CD14-positive monocyte (primary cell): ENCODE measurements at regions not wholly inside any gene's neighbourhood (a gene's known extent, or its start where the extent isn't known, plus 50 kb on each side); places are given as distances from the start of the nearest gene placed in this dataset.

Experiments
- DNase-seq, 3 donors: peaks; one replicate each; pipeline ENCODE4 v3.0.0-alpha.2; 2011 to 2022
- H2AFZ ChIP-seq: 2 replicates; pipeline ENCODE4 v1.6.0; 2012; ENCODE audit warnings: mild to moderate bottlenecking, low read depth, low read length, inconsistent platforms; ENCODE audit not compliant: insufficient read depth, poor library complexity, severe bottlenecking
- H3K27ac ChIP-seq, 2 donors: 1 replicate in 1 of 2; 2 replicates in 1 of 2; pipeline ENCODE4 v1.5.1; 2012 to 2013; ENCODE audit warnings: low read length in 2 of 2, control low read depth in 1 of 2, inconsistent platforms in 1 of 2, low read depth in 1 of 2, mild to moderate bottlenecking in 1 of 2
- H3K27me3 ChIP-seq, 2 donors: one replicate each; pipeline versions ENCODE4 v1.6.0 to v1.6.1; 2011 to 2013; ENCODE audit warnings: low read length in 2 of 2; ENCODE audit not compliant: control insufficient read depth in 2 of 2, insufficient read depth in 2 of 2
- H3K36me3 ChIP-seq, 2 donors: replicated peaks in 1 of 2; 1 replicate in 1 of 2; 2 replicates in 1 of 2; pipeline versions ENCODE4 v1.5.1 to v1.6.1; 2012 to 2013; ENCODE audit warnings: low read length in 2 of 2, control low read depth in 1 of 2, inconsistent platforms in 1 of 2, mild to moderate bottlenecking in 1 of 2; ENCODE audit not compliant: insufficient read depth in 2 of 2, control insufficient read depth in 1 of 2
- H3K4me1 ChIP-seq, 2 donors: 1 replicate in 1 of 2; 2 replicates in 1 of 2; pipeline versions ENCODE4 v1.5.1 to v1.6.1; 2012 to 2013; ENCODE audit warnings: low read length in 2 of 2, control low read depth in 1 of 2, inconsistent platforms in 1 of 2, mild to moderate bottlenecking in 1 of 2, moderate library complexity in 1 of 2; ENCODE audit not compliant: insufficient read depth in 2 of 2, control insufficient read depth in 1 of 2
- H3K4me2 ChIP-seq: replicated peaks from 2 replicates; pipeline ENCODE3; 2012; ENCODE audit warnings: low read length, moderate library complexity, mild to moderate bottlenecking; ENCODE audit not compliant: poor library complexity, severe bottlenecking; ENCODE audit errors: extremely low read depth
- H3K4me3 ChIP-seq, 3 experiments: fragments of 200-600 bp in 1 of 3; sonication (generic) in 1 of 3; replicated peaks in 1 of 3; 1 replicate in 2 of 3; 2 replicates in 1 of 3; pipeline ENCODE4 v1.5.1; 2011 to 2013; ENCODE audit warnings: low read length in 3 of 3, mild to moderate bottlenecking in 3 of 3, control low read depth in 2 of 3, low read depth in 2 of 3, inconsistent platforms in 1 of 3, moderate library complexity in 1 of 3
- H3K79me2 ChIP-seq: 2 replicates; pipeline ENCODE4 v1.6.0; 2012; ENCODE audit warnings: mild to moderate bottlenecking, control low read depth, inconsistent platforms, low read length, moderate library complexity; ENCODE audit not compliant: insufficient read depth
- H3K9ac ChIP-seq: 2 replicates; pipeline ENCODE4 v1.6.0; 2017; ENCODE audit warnings: low read length, mild to moderate bottlenecking; ENCODE audit not compliant: insufficient read depth, poor library complexity, severe bottlenecking
- H3K9me3 ChIP-seq, 2 donors: replicated peaks in 1 of 2; 1 replicate in 1 of 2; 2 replicates in 1 of 2; pipeline versions ENCODE4 v1.5.1 to v1.6.1; 2012 to 2013; ENCODE audit warnings: low read length in 2 of 2, control low read depth in 1 of 2; ENCODE audit not compliant: control insufficient read depth in 1 of 2, insufficient read depth in 1 of 2
- H4K20me1 ChIP-seq: 2 replicates; pipeline ENCODE4 v1.6.0; 2012; ENCODE audit warnings: mild to moderate bottlenecking, low read length, control low read depth, moderate library complexity; ENCODE audit not compliant: insufficient read depth
- H3K27ac Mint-ChIP-seq, 7 donors: one replicate each; pipeline ENCODE4 v1.8.0; 2020; ENCODE audit warnings: mild to moderate bottlenecking in 7 of 7, mixed read lengths in 7 of 7, moderate library complexity in 6 of 7, inconsistent platforms in 2 of 7
- H3K27me3 Mint-ChIP-seq, 3 donors: one replicate each; pipeline ENCODE4 v1.8.0; 2021 to 2022; ENCODE audit warnings: low read depth in 3 of 3, mild to moderate bottlenecking in 3 of 3, mixed read lengths in 3 of 3, moderate library complexity in 3 of 3, inconsistent platforms in 1 of 3
- H3K36me3 Mint-ChIP-seq, 2 donors: one replicate each; pipeline ENCODE4 v1.8.0; 2020; ENCODE audit warnings: mixed read lengths in 2 of 2, inconsistent platforms in 1 of 2, mild to moderate bottlenecking in 1 of 2
- H3K4me1 Mint-ChIP-seq: one replicate; pipeline ENCODE4 v1.8.0; 2020; ENCODE audit warnings: mild to moderate bottlenecking, mixed read lengths
- H3K4me3 Mint-ChIP-seq, 2 donors: one replicate each; pipeline ENCODE4 v1.8.0; 2020; ENCODE audit warnings: mild to moderate bottlenecking in 2 of 2, mixed read lengths in 2 of 2, moderate library complexity in 1 of 2
- H3K9me3 Mint-ChIP-seq, 7 donors: one replicate each; pipeline ENCODE4 v1.8.0; 2020 to 2022; ENCODE audit warnings: mixed read lengths in 7 of 7, mild to moderate bottlenecking in 6 of 7, moderate library complexity in 6 of 7, inconsistent platforms in 2 of 7
- WGBS: methylation state at CpG from one replicate; pipeline ENCODE4 v1.1.5; 2013; ENCODE audit warnings: missing lambda C conversion rate; ENCODE audit not compliant: insufficient coverage; 5-methylcytosine and 5-hydroxymethylcytosine counted together
- intact Hi-C, 2 donors: fragments of 100-400 bp; cut with micrococcal nuclease; formaldehyde crosslinking; loops; one replicate each; pipeline versions ENCODE4 v1.15.0 to v1.15.1; 2023
- TF ChIP-seq, protein P1 (sequence below): fragments of 200-600 bp; IDR thresholded peaks from one replicate; pipeline ENCODE4 v1.8.0; 2022; ENCODE audit warnings: antibody characterized with exemption, mild to moderate bottlenecking

DNA sequence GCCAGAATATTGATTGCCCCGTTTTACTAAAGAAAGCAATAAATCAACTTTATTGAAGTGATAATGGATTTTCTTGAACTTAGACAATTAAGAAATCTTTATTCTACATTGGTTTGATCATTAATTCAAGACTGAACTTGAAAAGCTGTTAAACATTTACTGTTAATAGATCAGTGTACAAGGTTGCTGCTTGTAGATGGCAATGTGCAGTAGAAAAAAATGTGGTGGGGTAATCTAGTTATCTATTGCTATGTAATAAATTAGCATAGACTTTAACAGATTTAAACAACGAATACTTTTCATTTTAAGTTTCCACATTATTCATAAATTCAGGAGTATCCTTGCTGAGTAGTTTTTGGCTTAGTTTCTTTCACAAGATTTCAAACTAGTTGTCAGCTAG is 612.5 kb downstream of the ACTRT1 start:
- H3K36me3 Mint-ChIP-seq: no peaks in the 10 kb centered on the region
- no peak overlapping the region for H3K4me3 ChIP-seq
- whole genome bisulfite sequencing: no CpG with 5 or more reads among the region's 2 CpGs

DNA sequence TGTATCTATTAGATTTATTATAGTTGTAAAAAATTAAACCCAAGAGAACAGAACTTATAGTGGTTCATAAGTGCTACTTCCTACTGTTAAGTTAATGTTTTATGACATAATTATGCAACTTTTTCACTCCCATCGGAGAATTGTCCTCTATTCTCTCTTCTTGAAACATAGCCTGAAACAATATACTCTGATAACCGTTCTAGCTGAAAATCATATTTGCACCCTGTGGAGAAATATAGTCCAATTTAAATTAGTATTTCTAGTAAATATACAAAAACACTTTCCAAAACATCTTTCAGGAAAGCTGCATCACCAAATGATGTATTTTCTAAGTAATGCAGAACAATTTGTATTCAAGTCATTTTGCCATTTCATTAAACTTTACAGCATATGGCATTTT is 586.4 kb downstream of the PRR32 start:
- peaks cover 0 to 4% of the 10 kb centered on the region in 2 donors for H3K9me3 ChIP-seq
- no peak overlapping the region for H3K27ac ChIP-seq
- Mint-ChIP-seq H3K9me3 (peaks cover 2 to 7% (median 3%) of the 10 kb centered on the region in 7 donors), H3K27ac (no peak overlapping the region), H3K36me3 (no peaks in the 10 kb centered on the region), H3K4me3 (no peak overlapping the region), H3K27me3 (no peaks in the 10 kb centered on the region), H3K4me1 (no peaks in the 10 kb centered on the region)
- WGBS: no CpG with 5 or more reads among the region's 2 CpGs
- H3K79me2 ChIP-seq: no peaks in the 10 kb centered on the region
- no peaks in the 10 kb centered on the region for H3K36me3 ChIP-seq
- no peak overlapping the region for H2AFZ ChIP-seq
- TF ChIP-seq, protein P1, sequence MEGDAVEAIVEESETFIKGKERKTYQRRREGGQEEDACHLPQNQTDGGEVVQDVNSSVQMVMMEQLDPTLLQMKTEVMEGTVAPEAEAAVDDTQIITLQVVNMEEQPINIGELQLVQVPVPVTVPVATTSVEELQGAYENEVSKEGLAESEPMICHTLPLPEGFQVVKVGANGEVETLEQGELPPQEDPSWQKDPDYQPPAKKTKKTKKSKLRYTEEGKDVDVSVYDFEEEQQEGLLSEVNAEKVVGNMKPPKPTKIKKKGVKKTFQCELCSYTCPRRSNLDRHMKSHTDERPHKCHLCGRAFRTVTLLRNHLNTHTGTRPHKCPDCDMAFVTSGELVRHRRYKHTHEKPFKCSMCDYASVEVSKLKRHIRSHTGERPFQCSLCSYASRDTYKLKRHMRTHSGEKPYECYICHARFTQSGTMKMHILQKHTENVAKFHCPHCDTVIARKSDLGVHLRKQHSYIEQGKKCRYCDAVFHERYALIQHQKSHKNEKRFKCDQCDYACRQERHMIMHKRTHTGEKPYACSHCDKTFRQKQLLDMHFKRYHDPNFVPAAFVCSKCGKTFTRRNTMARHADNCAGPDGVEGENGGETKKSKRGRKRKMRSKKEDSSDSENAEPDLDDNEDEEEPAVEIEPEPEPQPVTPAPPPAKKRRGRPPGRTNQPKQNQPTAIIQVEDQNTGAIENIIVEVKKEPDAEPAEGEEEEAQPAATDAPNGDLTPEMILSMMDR: no peak
- H3K9ac ChIP-seq: no peak overlapping the region
- H3K4me2 ChIP-seq: no peak overlapping the region
- no peaks in the 10 kb centered on the region for H4K20me1 ChIP-seq
- no peaks in the 10 kb centered on the region for H3K4me1 ChIP-seq
- no peak for DNase-seq
- no peaks in the 10 kb centered on the region for H3K27me3 ChIP-seq
- no peak overlapping the region for H3K4me3 ChIP-seq
- intact Hi-C loops: no loop called here

More for the DNA sequence above, 612.5 kb downstream of the ACTRT1 start:
- Histone ChIP-seq H3K27ac (no peak overlapping the region), H3K9me3 (no peaks in the 10 kb centered on the region), H3K9ac (no peak overlapping the region), H3K4me1 (no peaks in the 10 kb centered on the region), H3K27me3 (no peaks in the 10 kb centered on the region), H4K20me1 (no peaks in the 10 kb centered on the region), H3K4me2 (no peak overlapping the region), H3K36me3 (no peaks in the 10 kb centered on the region), H2AFZ (no peak overlapping the region), H3K79me2 (no peaks in the 10 kb centered on the region)
- TF ChIP-seq, protein P1: no peak
- no peaks in the 10 kb centered on the region for H3K27me3 Mint-ChIP-seq
- intact Hi-C loops: no loop called here
- no peak overlapping the region for H3K4me3 Mint-ChIP-seq
- no peak overlapping the region for H3K27ac Mint-ChIP-seq
- no peak for DNase-seq
- H3K9me3 Mint-ChIP-seq: peaks cover 0 to 6% (median 0%) of the 10 kb centered on the region in 7 donors
- H3K4me1 Mint-ChIP-seq: no peaks in the 10 kb centered on the region
